HG03039 (cell line): ENCODE measurements at regions not wholly inside any gene's neighbourhood (a gene's known extent, or its start where the extent isn't known, plus 50 kb on each side); places are given as distances from the start of the nearest gene placed in this dataset.

Experiments used
- ATAC-seq: cut with Tn5 transposase; IDR thresholded peaks from one replicate; pipeline ENCODE4 v1.9.1; 2021; ENCODE audit warnings: mild to moderate bottlenecking, moderate library complexity; ENCODE audit not compliant: unreplicated experiment

DNA sequence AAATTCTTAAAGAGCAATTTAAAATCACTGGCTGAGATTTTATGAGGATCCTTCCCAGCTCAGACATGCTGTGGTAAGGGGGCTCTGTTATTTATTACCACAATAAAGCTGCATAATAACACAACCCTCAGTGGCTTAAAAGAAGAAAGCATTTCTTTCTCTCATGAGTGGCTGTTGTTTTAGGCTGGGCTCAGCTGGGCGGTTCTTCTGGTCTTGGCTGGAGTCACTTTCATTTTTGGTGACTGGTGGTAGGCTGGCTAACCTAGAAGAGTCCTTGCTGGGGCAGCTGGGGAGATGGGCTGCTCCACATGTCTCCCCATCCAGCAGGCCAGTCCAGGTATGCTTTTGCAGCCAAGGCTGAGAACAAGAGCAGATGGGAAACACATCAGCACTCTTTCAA is 113.0 kb upstream of the MSX1 start:
- no peak for ATAC-seq

DNA sequence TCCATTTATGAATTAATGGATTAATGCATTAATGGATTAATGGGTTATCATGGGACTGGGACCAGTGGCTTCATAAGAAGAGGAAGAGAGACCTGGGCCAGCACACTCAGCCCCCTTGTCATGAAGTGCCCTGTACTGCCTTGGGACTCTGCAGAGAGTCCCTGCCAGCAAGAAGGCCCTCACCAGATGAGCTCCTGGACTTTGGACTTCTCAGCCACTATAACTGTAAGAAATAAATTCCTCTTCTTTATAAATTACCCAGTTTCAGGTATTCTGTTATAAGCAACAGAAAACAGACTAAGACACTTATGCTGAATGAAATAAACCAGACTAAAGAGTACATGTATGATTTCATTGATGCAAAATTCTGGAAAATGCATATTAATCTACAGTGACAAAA is 119.4 kb upstream of the MSX1 start:
- no peak for ATAC-seq

DNA sequence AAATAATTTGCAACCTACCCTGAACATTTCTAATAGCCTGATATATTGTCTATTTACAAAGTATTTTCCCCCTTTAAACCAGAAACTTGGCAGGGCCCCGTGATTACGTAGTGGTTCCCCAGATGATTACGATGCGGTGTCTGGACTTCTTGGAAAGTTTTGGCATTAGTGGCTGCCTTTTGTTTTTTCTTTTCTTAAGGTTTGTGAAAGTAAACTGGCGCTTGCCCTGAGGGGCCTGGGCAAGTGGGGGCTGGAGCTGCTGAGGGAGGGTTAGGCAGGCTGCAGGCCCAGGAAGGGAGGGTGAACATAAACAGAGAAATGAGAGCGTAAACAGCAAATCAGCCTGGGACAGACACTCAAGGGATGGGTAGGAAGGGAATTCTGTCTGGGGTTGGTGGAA is 123.6 kb upstream of the MSX1 start:
- no peak for ATAC-seq

DNA sequence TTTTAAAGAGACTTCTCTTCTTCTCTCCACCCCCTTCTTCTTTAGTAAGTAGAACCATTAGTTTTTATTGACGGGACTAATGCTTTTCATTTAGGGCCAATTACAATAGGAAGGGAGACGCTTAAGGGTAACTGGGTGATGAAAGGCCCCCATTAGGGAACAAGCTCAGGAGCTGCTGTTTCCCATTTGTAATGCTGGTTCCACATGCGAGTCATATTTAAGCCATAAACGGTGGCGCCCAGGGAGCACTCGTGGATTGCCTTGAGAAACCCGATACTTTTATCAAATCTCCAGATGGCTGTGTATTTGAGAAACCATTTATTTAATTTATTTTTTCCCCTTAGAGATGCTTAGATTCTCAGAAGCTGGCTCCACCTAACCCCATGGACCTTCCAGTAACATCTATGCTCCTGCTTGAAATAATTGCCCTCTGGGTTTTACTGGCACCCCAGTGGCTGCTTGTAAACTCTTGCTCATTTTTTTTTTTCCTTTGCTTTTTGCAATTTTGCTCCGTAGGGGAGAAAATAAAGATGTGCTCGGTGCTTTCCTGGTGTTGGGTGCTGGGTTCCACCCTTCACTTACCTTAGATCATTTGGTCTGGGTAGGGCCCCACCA is 124.2 kb upstream of the MSX1 start:
- no peak for ATAC-seq

DNA sequence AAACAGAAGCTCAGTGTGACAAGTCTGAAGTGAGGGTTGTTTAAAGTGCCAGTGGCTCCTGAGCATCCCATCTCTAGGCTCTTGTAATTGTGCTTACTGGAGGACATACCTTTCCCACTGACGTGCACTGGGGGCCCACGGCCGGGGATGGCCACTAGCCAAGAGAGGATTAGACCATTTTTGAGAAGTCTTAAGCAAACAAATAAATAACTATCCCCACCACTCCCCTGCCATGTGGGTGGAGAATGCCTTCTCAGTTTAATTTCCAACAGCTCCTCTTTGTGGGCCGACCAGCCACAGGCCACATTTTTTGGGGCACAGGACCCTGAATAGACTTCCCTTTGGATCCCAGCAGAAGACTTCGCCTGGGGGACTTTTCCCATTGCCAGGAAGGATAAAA is 125.0 kb upstream of the MSX1 start:
- no peak for ATAC-seq

DNA sequence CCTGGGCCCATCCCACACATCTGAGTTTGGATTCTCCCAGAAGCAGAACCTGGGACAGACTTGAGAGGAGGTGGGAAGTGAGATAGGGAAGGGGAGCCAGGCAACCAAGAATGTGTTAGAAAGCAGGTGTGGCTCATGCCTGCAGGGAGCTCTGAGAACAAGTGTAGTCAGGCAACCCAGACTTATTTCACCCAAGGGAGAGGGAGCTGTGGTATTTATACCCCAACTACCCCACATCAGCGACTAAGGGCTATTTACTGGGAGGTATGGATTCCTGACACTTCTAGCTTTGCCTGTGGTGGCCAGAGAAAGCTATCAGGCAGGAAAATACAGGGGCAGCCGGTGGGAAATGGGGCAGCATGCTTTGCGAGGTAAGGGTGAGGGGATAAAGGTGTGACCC is 125.8 kb upstream of the MSX1 start:
- no peak for ATAC-seq

DNA sequence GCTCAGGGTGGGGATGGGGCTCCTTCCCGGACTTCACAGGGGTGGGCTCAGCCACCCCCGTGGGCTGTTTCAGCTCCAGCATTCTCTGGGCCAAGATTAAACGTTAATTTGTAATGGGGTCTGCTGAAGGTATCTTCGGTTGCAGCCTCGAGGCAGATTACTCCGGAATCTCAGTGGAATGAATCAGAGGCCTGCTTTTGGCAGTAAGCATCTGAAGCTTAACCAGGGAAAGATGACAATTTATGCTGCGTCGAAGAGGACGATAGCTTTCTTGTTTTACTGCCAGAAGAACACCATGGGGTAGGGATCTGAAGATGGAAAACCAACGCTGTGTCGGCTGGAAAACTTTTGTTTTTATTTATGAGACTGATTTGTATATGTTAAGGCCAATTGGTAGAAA is 129.2 kb upstream of the MSX1 start:
- no peak for ATAC-seq

DNA sequence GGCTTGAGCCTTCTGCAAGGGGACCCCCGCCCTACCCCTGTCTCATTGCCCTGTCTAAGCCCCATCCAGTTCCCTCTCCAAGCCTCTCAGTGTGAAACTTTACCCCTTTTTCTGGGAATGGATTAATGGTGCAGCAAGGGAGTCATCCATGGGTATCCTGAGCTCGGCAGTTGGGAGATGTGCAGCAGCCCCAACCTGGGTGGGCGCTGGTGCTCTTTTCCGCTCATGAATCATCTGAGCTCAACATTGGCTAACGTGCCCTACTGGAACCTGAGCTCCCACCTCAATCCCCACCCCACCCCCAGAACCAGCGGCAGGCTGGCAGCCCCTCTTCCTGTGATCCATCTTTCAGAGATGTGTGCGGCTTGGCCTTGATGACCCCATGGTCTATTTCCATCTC is 130.3 kb upstream of the MSX1 start:
- no peak for ATAC-seq

DNA sequence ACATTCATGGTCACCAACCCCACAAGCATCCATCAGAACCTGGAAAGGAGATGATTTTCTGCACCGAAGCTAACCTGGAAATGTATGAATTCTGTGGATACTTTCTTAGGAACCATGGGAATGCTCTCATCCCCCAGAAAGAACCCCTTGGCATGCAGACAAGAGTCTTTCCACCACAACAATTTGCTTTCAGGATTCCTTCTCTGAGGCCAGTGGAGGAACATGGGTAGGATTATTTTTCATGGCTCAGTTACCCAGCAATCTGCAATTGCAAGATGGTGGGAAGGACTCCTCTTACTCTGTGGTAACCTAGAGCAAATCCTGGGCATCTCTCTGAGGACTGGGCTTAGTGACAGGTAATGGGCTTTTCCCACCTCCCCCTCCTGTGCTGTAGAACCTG is 131.9 kb upstream of the MSX1 start:
- no peak for ATAC-seq

DNA sequence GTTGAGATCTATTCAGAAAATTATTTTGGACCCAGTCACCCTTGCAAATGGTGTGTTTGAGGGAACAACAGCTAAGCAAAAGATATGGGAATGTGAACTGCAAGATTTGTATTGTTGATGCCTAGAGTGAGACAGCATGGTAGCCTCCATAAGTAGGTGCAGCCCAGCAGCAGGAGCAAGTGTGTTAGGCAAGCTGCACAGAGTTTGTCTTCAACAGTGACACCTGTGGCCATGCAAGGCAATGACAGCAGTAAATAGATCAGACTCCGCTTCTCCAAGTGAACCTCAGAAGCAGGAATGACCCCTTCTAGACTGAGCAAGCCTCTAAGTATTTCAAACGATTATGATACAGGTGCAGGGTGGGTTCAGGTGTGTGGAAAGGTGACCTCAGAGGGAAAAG is 133.4 kb upstream of the MSX1 start:
- ATAC-seq: no peak

DNA sequence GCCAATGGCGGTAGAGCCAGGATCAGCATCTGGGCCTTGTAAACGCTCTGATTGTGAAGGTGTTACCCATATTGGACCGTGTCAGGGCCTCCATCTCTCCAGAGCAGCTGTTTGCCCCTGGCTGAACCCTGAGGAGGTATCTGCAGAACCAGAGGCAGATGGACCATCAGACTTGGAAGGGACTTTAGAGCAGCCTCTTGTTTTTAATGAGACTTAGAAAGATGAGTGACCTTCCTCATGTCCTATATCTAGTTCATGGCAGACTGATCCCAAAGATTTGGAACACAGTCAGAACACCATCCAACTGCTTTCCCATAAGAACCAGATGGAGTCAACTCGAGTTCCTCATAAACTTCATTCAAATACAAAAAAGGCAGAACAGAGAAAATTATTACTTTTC is 135.1 kb upstream of the MSX1 start:
- ATAC-seq: no peak

DNA sequence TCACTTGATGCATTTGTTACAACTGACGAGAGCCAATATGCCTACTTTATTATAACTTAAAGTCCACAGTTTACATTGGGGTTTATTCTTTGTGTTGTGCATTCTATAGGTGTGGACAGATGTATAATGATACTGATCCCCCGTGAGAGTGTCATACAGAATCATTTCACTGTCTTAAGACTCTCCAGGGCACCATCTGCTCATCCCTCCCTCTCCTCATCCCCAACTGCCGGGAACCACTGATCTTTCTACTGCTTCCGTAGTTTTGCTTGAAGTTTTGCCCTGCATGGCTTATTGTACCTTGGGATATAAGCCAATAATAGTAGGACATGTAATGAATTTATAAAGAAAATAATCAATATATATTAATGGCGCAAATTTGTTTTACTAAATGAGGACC is 137.8 kb upstream of the MSX1 start:
- no peak for ATAC-seq

DNA sequence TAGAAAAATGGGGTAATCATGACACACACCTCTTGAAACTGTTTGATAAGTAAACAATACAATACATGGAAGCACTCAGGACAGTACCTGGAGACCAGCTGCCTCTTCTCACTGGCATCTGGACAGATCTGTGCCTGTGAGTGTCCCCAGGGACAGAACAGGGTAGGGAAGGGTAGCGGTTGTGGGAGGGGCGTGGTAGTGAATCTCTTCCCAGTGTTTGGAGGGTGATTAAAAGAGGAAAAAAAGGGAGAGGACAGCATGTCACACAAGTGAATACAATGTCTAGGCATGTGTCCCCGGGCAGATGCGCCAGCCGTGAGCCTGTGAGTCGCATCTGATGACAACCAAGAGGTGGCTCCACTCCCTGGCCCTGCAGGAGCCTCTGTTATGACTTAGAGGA is 138.8 kb upstream of the MSX1 start:
- no peak for ATAC-seq

DNA sequence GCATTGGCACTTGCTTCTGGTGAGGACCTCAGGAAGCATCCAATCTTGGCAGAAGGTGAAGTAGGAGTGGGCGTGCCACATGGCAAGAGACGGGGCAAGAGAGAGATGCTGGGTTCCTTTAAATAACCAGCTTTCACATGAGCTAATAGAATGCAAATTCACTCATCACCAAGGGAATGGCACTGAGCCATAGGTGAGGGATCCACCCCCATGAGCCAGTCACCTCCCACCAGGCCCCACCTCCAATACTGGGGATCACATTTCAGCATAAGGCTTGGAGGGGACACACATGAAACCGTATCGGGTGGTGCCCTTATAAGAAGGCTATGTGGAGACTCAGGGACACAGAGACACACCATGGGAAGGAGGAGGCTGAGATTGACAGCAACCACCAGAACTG is 140.0 kb upstream of the MSX1 start:
- ATAC-seq: no peak

DNA sequence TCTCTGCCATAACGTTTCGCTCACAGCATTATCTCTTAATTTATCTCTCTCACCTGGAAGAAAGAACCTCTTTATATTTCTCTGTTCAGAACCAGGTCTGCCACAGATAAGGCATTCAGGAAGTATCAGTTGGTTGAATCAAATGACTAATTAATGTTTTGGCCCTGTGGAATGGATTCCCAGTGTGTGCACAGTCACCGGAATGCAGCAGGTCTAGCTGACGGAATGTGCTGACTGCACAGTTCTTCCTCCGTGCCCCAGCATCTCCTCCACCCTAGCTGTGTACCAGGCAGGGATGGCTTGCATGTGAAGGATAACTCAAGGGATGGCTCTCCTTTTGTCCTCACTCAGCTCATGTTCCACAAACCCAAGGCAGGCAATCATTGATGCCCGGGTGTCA is 141.8 kb upstream of the MSX1 start:
- no peak for ATAC-seq

DNA sequence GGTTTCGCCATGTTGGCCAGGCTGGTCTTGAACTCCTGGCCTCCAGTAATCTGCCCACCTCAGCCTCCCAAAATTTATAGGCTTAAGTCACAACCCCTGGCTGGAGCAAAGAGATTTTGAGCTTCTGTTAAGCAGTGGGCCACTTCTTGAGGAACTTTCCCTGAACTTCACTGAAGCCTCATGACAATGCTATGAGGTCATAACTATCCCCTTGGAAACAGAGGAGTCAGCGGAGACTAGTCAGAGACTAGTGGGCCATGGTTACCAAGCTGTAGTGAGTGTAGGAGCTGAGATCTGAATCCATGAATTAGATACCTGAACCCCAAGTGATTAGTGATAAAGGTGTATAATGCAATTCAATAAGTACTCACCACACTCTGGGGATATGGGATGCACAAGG is 145.1 kb upstream of the MSX1 start:
- no peak for ATAC-seq

DNA sequence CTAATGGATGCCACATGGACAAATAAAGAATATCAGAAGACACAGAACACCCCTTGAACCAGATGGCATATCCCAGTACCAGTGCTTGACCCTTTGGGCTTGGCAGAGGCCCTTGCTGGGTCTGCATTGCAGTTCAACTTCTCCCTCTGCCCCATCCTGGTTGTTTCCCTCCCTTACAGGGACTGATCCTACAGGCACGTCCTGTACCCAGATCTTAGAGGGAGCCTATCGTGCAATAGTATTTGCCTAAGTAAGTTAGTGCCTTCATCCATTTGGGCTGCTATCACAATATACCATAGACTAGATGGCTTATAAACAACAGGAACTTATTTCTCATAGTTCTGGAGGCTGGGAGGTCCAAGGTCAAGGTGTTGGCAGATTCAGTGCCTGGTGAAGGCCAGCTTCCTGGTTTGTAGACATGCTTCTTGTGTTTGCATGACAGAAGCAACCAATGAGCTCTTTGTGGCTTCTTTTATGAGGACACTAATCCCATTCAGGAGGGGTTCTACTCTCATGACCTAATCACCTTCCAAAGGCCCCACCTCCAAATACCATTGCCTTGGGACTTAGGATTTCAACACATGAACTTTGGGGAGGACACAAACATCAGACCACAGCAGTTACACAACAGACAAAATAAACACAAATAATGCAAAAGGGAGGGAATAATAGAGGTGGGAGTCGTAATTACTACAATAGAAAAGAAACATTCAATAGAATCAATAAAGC is 146.5 kb upstream of the MSX1 start:
- ATAC-seq: no peak

DNA sequence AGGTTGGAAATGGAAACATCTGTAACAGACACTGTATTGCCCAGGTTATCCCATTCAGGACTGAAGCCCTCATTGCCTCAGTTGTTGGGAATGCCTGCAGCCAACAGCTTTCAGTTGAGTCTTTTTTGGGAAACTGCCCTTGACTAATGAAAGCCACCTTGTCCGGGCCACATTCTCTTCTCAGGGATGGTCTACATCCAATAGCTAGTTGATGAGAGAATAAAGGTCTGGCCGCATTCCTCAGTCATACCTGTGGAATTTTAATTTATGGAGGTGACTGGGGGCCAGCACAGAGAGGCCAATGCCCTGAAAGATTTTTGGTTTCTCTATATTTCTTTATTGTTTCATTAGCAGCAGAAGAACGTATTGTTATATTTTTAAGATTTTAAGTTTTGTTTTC is 147.6 kb upstream of the MSX1 start:
- ATAC-seq: no peak

DNA sequence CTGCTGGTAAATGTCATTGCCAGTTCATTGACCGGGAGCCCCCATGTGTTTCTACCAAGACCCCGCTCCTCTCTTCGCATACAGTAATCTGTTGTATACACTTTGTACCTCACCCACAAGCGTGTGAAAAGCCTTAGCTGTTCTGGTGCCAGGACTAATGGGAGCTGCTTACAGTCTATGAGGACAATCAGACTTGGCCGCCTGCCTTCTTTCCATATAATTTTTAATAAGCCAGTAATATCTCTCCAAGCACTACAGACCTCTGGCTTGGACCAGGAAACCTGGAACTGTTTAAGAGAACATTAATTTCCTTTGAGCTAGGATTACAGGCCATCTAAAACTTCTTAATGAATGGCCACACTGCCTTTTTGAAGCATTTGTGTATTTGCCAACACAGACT is 149.7 kb upstream of the MSX1 start:
- ATAC-seq: no peak

DNA sequence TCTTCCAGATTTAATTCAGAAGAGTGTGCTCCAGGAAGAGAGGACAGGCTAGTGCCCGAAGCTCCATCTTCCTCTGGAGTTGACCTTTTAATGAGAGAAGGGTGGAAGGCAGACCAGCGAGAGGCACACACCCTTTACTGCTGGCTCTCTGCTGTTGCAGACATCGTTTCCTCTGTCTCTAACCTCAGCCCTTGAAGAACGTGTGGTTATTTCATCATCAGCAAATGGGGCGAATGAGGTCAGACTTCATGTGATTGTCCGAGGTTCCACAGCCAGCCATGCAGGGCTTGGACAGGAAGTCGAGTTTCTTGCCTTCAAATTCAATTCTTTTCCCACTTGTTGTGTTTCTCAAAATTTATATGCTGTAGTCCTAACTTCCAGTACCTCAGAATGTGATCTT is 155.2 kb upstream of the MSX1 start:
- no peak for ATAC-seq

DNA sequence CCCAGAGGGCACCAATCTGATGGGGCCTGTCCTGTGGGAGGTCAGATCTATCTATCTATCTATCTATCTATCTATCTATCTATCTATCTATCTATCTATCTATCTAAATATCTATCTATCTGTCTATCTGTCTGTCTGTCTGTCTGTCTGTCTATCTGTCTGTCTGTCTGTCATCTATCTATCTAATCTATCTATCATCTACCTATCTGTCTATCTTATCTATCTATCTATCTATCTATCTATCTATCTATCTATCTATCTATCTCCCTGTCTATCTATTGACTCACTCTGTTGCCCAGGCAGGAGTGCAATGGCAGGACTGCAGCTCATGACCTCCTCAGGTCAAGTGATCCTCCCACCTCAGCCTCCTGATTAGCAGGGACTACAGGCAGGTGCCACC is 155.7 kb upstream of the STX18 start:
- ATAC-seq: no peak

DNA sequence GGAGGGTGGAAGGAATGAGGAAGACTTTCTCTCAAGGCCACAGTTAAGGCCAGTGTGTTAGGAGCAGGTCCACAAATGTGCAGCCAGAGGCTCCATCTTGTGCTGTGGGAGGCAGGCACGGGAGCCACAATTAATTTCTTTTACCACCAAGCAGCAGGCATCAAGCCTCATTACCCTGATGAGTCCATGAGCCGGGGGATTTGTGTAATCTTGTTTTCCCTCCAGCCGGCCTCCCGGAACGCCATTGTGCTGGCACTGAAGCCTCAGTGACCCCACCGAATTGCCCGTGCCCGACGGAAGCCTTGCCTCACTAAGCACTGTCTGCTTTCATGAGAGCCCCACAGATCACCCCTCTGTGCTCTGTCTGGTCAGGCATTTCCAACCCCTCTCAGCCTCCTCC is 154.7 kb upstream of the STX18 start:
- ATAC-seq: no peak

DNA sequence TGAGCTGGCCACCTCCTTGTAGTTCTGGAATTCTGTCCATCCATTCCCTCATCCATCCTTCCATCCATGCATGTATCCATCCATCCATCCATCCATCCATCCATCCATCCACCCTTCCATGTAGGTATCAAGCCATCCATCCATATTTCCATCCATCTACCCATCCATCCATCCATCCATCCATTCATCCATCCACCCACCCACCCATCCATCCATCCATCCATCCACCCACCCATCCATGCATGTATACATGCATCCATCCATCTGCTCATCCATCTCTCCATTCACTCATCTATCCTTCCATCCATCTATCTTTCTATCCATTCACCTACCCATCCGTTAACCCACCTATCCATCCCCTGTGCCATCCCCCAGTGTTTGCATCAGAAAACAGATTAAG is 153.6 kb upstream of the STX18 start:
- ATAC-seq: no peak
